ENCODE measurements at regions not wholly inside any gene's neighbourhood (a gene's known extent, or its start where the extent isn't known, plus 50 kb on each side); places are given as distances from the start of the nearest gene placed in this dataset.

- H3K9me3 ChIP-seq (ENCODE audit: insufficient read depth, low read depth, low read length), result no peaks in the 10 kb centered on the region
- no peak overlapping the region for H3K27ac ChIP-seq (ENCODE audit: low read depth, low read length)
- H4K20me1 ChIP-seq (ENCODE audit: insufficient read depth, low read length), result no peaks in the 10 kb centered on the region
- no peak for TF ChIP-seq EZH2 (IDR thresholded peaks at IDR 0.05; ENCODE audit: insufficient read depth, low read length)
- TF ChIP-seq, protein P1, sequence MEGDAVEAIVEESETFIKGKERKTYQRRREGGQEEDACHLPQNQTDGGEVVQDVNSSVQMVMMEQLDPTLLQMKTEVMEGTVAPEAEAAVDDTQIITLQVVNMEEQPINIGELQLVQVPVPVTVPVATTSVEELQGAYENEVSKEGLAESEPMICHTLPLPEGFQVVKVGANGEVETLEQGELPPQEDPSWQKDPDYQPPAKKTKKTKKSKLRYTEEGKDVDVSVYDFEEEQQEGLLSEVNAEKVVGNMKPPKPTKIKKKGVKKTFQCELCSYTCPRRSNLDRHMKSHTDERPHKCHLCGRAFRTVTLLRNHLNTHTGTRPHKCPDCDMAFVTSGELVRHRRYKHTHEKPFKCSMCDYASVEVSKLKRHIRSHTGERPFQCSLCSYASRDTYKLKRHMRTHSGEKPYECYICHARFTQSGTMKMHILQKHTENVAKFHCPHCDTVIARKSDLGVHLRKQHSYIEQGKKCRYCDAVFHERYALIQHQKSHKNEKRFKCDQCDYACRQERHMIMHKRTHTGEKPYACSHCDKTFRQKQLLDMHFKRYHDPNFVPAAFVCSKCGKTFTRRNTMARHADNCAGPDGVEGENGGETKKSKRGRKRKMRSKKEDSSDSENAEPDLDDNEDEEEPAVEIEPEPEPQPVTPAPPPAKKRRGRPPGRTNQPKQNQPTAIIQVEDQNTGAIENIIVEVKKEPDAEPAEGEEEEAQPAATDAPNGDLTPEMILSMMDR (IDR thresholded peaks at IDR 0.05; ENCODE audit: insufficient read depth, low read depth, low read length), result no peak
- no peaks in the 10 kb centered on the region for H3K36me3 ChIP-seq (ENCODE audit: insufficient read depth, low read length)
- FAIRE-seq (no peak), DNase-seq (ENCODE audit: low read depth) (no peak)
- H3K9me3 Mint-ChIP-seq (ENCODE audit: unreplicated experiment), result peaks cover 7% of the 10 kb centered on the region
- no peak overlapping the region for H3K4me3 ChIP-seq (ENCODE audit: insufficient read depth, low read depth, low read length)
- H3K79me2 ChIP-seq (ENCODE audit: insufficient read depth, low read length), result no peaks in the 10 kb centered on the region
- H2AFZ ChIP-seq (ENCODE audit: low read depth, low read length), result no peak overlapping the region
- H3K4me1 Mint-ChIP-seq (ENCODE audit: low read depth, unreplicated experiment), result peaks cover 11% of the 10 kb centered on the region
- no peak overlapping the region for H3K9ac ChIP-seq (ENCODE audit: low read length)
- no peaks in the 10 kb centered on the region for H3K4me1 ChIP-seq (ENCODE audit: insufficient read depth, low read length)
- H3K36me3 Mint-ChIP-seq (ENCODE audit: low read depth, unreplicated experiment), result peaks cover 2% of the 10 kb centered on the region
- no peak overlapping the region for H3K27ac Mint-ChIP-seq (ENCODE audit: unreplicated experiment)
- no peak overlapping the region for H3K4me2 ChIP-seq (ENCODE audit: low read length)
- no peaks in the 10 kb centered on the region for H3K27me3 Mint-ChIP-seq (ENCODE audit: low read depth, unreplicated experiment)
- no peak overlapping the region for H3K4me3 Mint-ChIP-seq (ENCODE audit: unreplicated experiment)
- no peaks in the 10 kb centered on the region for H3K27me3 ChIP-seq (ENCODE audit: insufficient read depth, low read length)
Measured at GRCh38 chr10:83533290-83533689, 606.0 kb upstream of the GHITM start.

- TF ChIP-seq, protein P1 (IDR thresholded peaks at IDR 0.05; ENCODE audit: insufficient read depth, low read depth, low read length), result no peak
- TF ChIP-seq EZH2 (IDR thresholded peaks at IDR 0.05; ENCODE audit: insufficient read depth, low read length), result no peak
- Histone ChIP-seq H3K36me3 (ENCODE audit: insufficient read depth, low read length) (no peaks in the 10 kb centered on the region), H3K79me2 (ENCODE audit: insufficient read depth, low read length) (no peaks in the 10 kb centered on the region), H3K9me3 (ENCODE audit: insufficient read depth, low read depth, low read length) (no peaks in the 10 kb centered on the region), H3K4me1 (ENCODE audit: insufficient read depth, low read length) (peaks cover 18% of the 10 kb centered on the region), H3K9ac (ENCODE audit: low read length) (peak overlapping the region; percentile 5), H3K4me3 (ENCODE audit: insufficient read depth, low read depth, low read length) (no peak overlapping the region), H3K4me2 (ENCODE audit: low read length) (no peak overlapping the region), H3K27me3 (ENCODE audit: insufficient read depth, low read length) (no peaks in the 10 kb centered on the region), H4K20me1 (ENCODE audit: insufficient read depth, low read length) (no peaks in the 10 kb centered on the region), H2AFZ (ENCODE audit: low read depth, low read length) (no peak overlapping the region), H3K27ac (ENCODE audit: low read depth, low read length) (peak overlapping the region; percentile 64)
- peaks cover 40% of the 10 kb centered on the region for H3K4me1 Mint-ChIP-seq (ENCODE audit: low read depth, unreplicated experiment)
- no peak for FAIRE-seq
- DNase-seq (ENCODE audit: low read depth), result peak; percentile 81
- H3K27me3 Mint-ChIP-seq (ENCODE audit: low read depth, unreplicated experiment), result no peaks in the 10 kb centered on the region
- no peak overlapping the region for H3K4me3 Mint-ChIP-seq (ENCODE audit: unreplicated experiment)
- H3K9me3 Mint-ChIP-seq (ENCODE audit: unreplicated experiment), result no peaks in the 10 kb centered on the region
- H3K27ac Mint-ChIP-seq (ENCODE audit: unreplicated experiment), result peak overlapping the region; percentile 86
- no peaks in the 10 kb centered on the region for H3K36me3 Mint-ChIP-seq (ENCODE audit: low read depth, unreplicated experiment)
Measured at GRCh38 chr10:83536426-83536825, 602.9 kb upstream of the GHITM start.

GRCh38 chr10:83538047-83538446, 601.3 kb upstream of the GHITM start:
- no peak overlapping the region for H3K4me3 Mint-ChIP-seq (ENCODE audit: unreplicated experiment)
- Histone ChIP-seq H2AFZ (ENCODE audit: low read depth, low read length) (no peak overlapping the region), H3K4me2 (ENCODE audit: low read length) (no peak overlapping the region), H3K27ac (ENCODE audit: low read depth, low read length) (no peak overlapping the region), H3K4me3 (ENCODE audit: insufficient read depth, low read depth, low read length) (no peak overlapping the region), H3K27me3 (ENCODE audit: insufficient read depth, low read length) (no peaks in the 10 kb centered on the region), H3K79me2 (ENCODE audit: insufficient read depth, low read length) (no peaks in the 10 kb centered on the region), H3K36me3 (ENCODE audit: insufficient read depth, low read length) (no peaks in the 10 kb centered on the region), H3K9ac (ENCODE audit: low read length) (no peak overlapping the region), H4K20me1 (ENCODE audit: insufficient read depth, low read length) (no peaks in the 10 kb centered on the region), H3K4me1 (ENCODE audit: insufficient read depth, low read length) (peaks cover 28% of the 10 kb centered on the region), H3K9me3 (ENCODE audit: insufficient read depth, low read depth, low read length) (no peaks in the 10 kb centered on the region)
- H3K27ac Mint-ChIP-seq (ENCODE audit: unreplicated experiment), result peak overlapping the region; percentile 30
- no peak for FAIRE-seq
- H3K4me1 Mint-ChIP-seq (ENCODE audit: low read depth, unreplicated experiment), result peaks cover 54% of the 10 kb centered on the region
- no peaks in the 10 kb centered on the region for H3K36me3 Mint-ChIP-seq (ENCODE audit: low read depth, unreplicated experiment)
- no peaks in the 10 kb centered on the region for H3K9me3 Mint-ChIP-seq (ENCODE audit: unreplicated experiment)
- TF ChIP-seq, protein P1 (IDR thresholded peaks at IDR 0.05; ENCODE audit: insufficient read depth, low read depth, low read length), result no peak
- TF ChIP-seq EZH2 (IDR thresholded peaks at IDR 0.05; ENCODE audit: insufficient read depth, low read length), result no peak
- DNase-seq (ENCODE audit: low read depth), result no peak
- H3K27me3 Mint-ChIP-seq (ENCODE audit: low read depth, unreplicated experiment), result no peaks in the 10 kb centered on the region
